AG09309 (cell line): ENCODE measurements at regions not wholly inside any gene's neighbourhood (a gene's known extent, or its start where the extent isn't known, plus 50 kb on each side); places are given as distances from the start of the nearest gene placed in this dataset.

Experiments
- DNase-seq: peaks from one replicate; pipeline ENCODE4 v3.0.0-alpha.2; 2010; ENCODE audit warnings: low read depth
- H3K4me3 ChIP-seq: 2 replicates; pipeline ENCODE4 v1.5.1; 2011; ENCODE audit warnings: mild to moderate bottlenecking, low read depth, low read length, moderate library complexity; ENCODE audit not compliant: control insufficient read depth
- CTCF ChIP-seq: IDR thresholded peaks from 2 replicates; pipeline ENCODE4 v1.5.1; 2011; ENCODE audit warnings: mild to moderate bottlenecking, low read depth, low read length, inconsistent platforms; ENCODE audit not compliant: insufficient read depth, control insufficient read depth; ENCODE audit errors: missing control alignments

GRCh38 chr16:74200921-74201320 lies 95.7 kb upstream of the PSMD7 start:
- H3K4me3 ChIP-seq = no peak overlapping the region
- no peak for DNase-seq
- no peak for TF ChIP-seq CTCF

- TF ChIP-seq CTCF = no peak
- H3K4me3 ChIP-seq = no peak overlapping the region
- no peak for DNase-seq
Measured at GRCh38 chr16:74199842-74200124, 96.8 kb upstream of the PSMD7 start.

GRCh38 chr16:74199066-74199841 lies 97.4 kb upstream of the PSMD7 start:
- H3K4me3 ChIP-seq = no peak overlapping the region
- no peak for DNase-seq
- TF ChIP-seq CTCF = no peak

- no peak for DNase-seq
- no peak for TF ChIP-seq CTCF
- H3K4me3 ChIP-seq = no peak overlapping the region
Measured at GRCh38 chr16:74192281-74192797, 104.3 kb upstream of the PSMD7 start.

- no peak for DNase-seq
- H3K4me3 ChIP-seq = no peak overlapping the region
- TF ChIP-seq CTCF = no peak
Measured at GRCh38 chr16:74190292-74190691, 106.3 kb upstream of the PSMD7 start.

GRCh38 chr16:74188856-74189255 lies 107.8 kb upstream of the PSMD7 start:
- no peak for DNase-seq
- H3K4me3 ChIP-seq = no peak overlapping the region
- TF ChIP-seq CTCF = no peak
